GM23338 (cell line): ENCODE measurements at regions not wholly inside any gene's neighbourhood (a gene's known extent, or its start where the extent isn't known, plus 50 kb on each side); places are given as distances from the start of the nearest gene placed in this dataset.

Experiments
- ATAC-seq: fragments of 200-7000 bp; cut with Tn5 transposase; 3 replicates; pipeline ENCODE4 v1.9.1; 2020
- DNase-seq: peaks from one replicate; pipeline ENCODE4 v3.0.0-alpha.2; 2015; ENCODE audit warnings: low spot score
- H2AFZ ChIP-seq: fragments of 200-600 bp; sonication (generic); 2 replicates; pipeline ENCODE4 v1.8.0; 2016; ENCODE audit warnings: antibody characterized with exemption, mild to moderate bottlenecking, moderate library complexity
- H3F3A ChIP-seq: fragments of 200-600 bp; sonication (generic); replicated peaks from 2 replicates; pipeline ENCODE4 v1.8.0; 2017; ENCODE audit warnings: antibody characterized with exemption, mixed run types, low read depth
- H3K27ac ChIP-seq: fragments of 200-600 bp; sonication (generic); 2 replicates; pipeline ENCODE4 v1.6.1; 2016; ENCODE audit warnings: low read depth
- H3K27me3 ChIP-seq: fragments of 200-600 bp; sonication (generic); 2 replicates; pipeline ENCODE4 v1.8.0; 2016; ENCODE audit warnings: mild to moderate bottlenecking, mixed run types, moderate library complexity; ENCODE audit not compliant: insufficient read depth
- H3K36me3 ChIP-seq: fragments of 200-600 bp; sonication (generic); 2 replicates; pipeline ENCODE4 v1.8.0; 2016; ENCODE audit warnings: mild to moderate bottlenecking; ENCODE audit not compliant: insufficient read depth
- H3K4me1 ChIP-seq: fragments of 200-600 bp; sonication (generic); 2 replicates; pipeline ENCODE4 v1.8.0; 2016; ENCODE audit warnings: mild to moderate bottlenecking, moderate library complexity; ENCODE audit not compliant: insufficient read depth
- H3K4me2 ChIP-seq: fragments of 200-600 bp; sonication (generic); 2 replicates; pipeline ENCODE4 v1.7.1; 2017; ENCODE audit warnings: mixed run types
- H3K4me3 ChIP-seq: fragments of 200-600 bp; sonication (generic); 2 replicates; pipeline ENCODE4 v1.6.1; 2016; ENCODE audit warnings: mixed run types
- H3K79me2 ChIP-seq: fragments of 200-600 bp; sonication (generic); replicated peaks from 2 replicates; pipeline ENCODE4 v1.8.0; 2017; ENCODE audit warnings: mild to moderate bottlenecking; ENCODE audit not compliant: insufficient read depth
- H3K9me2 ChIP-seq: fragments of 200-600 bp; sonication (generic); 2 replicates; pipeline ENCODE4 v1.8.0; 2017; ENCODE audit not compliant: insufficient read depth
- H4K20me1 ChIP-seq: fragments of 200-600 bp; sonication (generic); replicated peaks from 2 replicates; pipeline ENCODE4 v1.8.0; 2017; ENCODE audit warnings: mild to moderate bottlenecking; ENCODE audit not compliant: insufficient read depth
- H3K27ac Mint-ChIP-seq: 2 replicates; pipeline ENCODE4 v1.8.0; 2020; ENCODE audit warnings: inconsistent platforms, mild to moderate bottlenecking, moderate library complexity, mixed read lengths
- H3K27me3 Mint-ChIP-seq: 3 replicates; pipeline ENCODE4 v1.8.0; 2022; ENCODE audit warnings: low read depth, mild to moderate bottlenecking, moderate library complexity, mixed read lengths, inconsistent platforms; ENCODE audit not compliant: insufficient read depth, poor library complexity
- H3K36me3 Mint-ChIP-seq: 3 replicates; pipeline ENCODE4 v1.8.0; 2021; ENCODE audit warnings: low read depth, mild to moderate bottlenecking, inconsistent platforms, moderate library complexity, mixed read lengths
- H3K4me1 Mint-ChIP-seq: 3 replicates; pipeline ENCODE4 v1.8.0; 2020; ENCODE audit warnings: mild to moderate bottlenecking, inconsistent platforms, mixed read lengths
- H3K4me3 Mint-ChIP-seq: 3 replicates; pipeline ENCODE4 v1.8.0; 2021; ENCODE audit warnings: moderate library complexity, mild to moderate bottlenecking, inconsistent platforms, mixed read lengths
- H3K9me3 Mint-ChIP-seq: 3 replicates; pipeline ENCODE4 v1.8.0; 2020; ENCODE audit warnings: moderate library complexity, mild to moderate bottlenecking, inconsistent platforms, mixed read lengths
- CREB1 ChIP-seq: fragments of 250-450 bp; sonication (Bioruptor Pico); IDR thresholded peaks from 2 replicates; pipeline ENCODE4 v1.5.0; 2020; ENCODE audit warnings: low read depth, mild to moderate bottlenecking, moderate library complexity
- CTCF ChIP-seq, 2 experiments: fragments of 200-600 bp in 1 of 2; sonication (generic) in 1 of 2; conservative IDR thresholded peaks; 2 replicates each; pipeline versions ENCODE4 v1.5.1 to v1.6.1; 2016 to 2017; ENCODE audit warnings: antibody characterized with exemption in 2 of 2, low read depth in 2 of 2, mild to moderate bottlenecking in 2 of 2, moderate library complexity in 1 of 2
- ETS1 ChIP-seq: IDR thresholded peaks from 2 replicates; pipeline ENCODE4 v1.6.1; 2016; ENCODE audit warnings: antibody characterized with exemption
- EZH2 ChIP-seq: fragments of 200-600 bp; sonication (generic); IDR thresholded peaks from one replicate; pipeline ENCODE4 v1.8.0; 2017; ENCODE audit warnings: antibody characterized with exemption, mild to moderate bottlenecking, low read depth; ENCODE audit not compliant: unreplicated experiment
- JUNB ChIP-seq: IDR thresholded peaks from one replicate; pipeline ENCODE4 v1.6.1; 2016; ENCODE audit warnings: antibody characterized with exemption; ENCODE audit not compliant: unreplicated experiment
- NANOG ChIP-seq: IDR thresholded peaks from 2 replicates; pipeline ENCODE4 v1.6.1; 2016; ENCODE audit warnings: antibody characterized with exemption, borderline replicate concordance
- POLR2AphosphoS5 ChIP-seq: IDR thresholded peaks from 2 replicates; pipeline ENCODE4 v1.6.1; 2016; ENCODE audit warnings: antibody characterized with exemption, low read depth
- REST ChIP-seq: IDR thresholded peaks from one replicate; pipeline ENCODE4 v1.6.1; 2018; ENCODE audit warnings: antibody characterized with exemption; ENCODE audit not compliant: unreplicated experiment
- ZNF114 ChIP-seq: fragments of 250-450 bp; sonication (Bioruptor Pico); IDR thresholded peaks from 2 replicates; pipeline ENCODE4 v1.5.0; 2020; ENCODE audit warnings: mild to moderate bottlenecking, moderate library complexity
- ZNF331 ChIP-seq: fragments of 250-450 bp; sonication (Bioruptor Pico); IDR thresholded peaks from 2 replicates; pipeline ENCODE4 v1.5.0; 2020; ENCODE audit warnings: low read depth, mild to moderate bottlenecking, moderate library complexity
- ZNF462 ChIP-seq: fragments of 250-450 bp; sonication (Bioruptor Pico); IDR thresholded peaks from 2 replicates; pipeline ENCODE4 v1.5.0; 2020; ENCODE audit warnings: mild to moderate bottlenecking, moderate library complexity

GRCh38 chr12:131619106-131619642 is 91.7 kb upstream of the SFSWAP start (continued):
- no peak for TF ChIP-seq ZNF462 (CRISPR knock-in tag)
- no peak for TF ChIP-seq POLR2AphosphoS5
- TF ChIP-seq JUNB: no peak

GRCh38 chr12:131619736-131620506 is 91.0 kb upstream of the SFSWAP start:
- Mint-ChIP-seq H3K4me1 (peaks cover 35% of the 10 kb centered on the region), H3K36me3 (no peaks in the 10 kb centered on the region)
- DNase-seq: no peak

More at GRCh38 chr12:131619736-131620506, 91.0 kb upstream of the SFSWAP start:
- TF ChIP-seq CREB1 (CRISPR knock-in tag): no peak
- TF ChIP-seq REST: no peak
- TF ChIP-seq CTCF (conservative IDR thresholded peaks at IDR 0.05; ENCODE audit: low read depth in 2 of 2): no peak
- TF ChIP-seq ZNF331 (CRISPR knock-in tag): no peak
- TF ChIP-seq ZNF114 (CRISPR knock-in tag): no peak
- no peak for TF ChIP-seq ETS1
- no peak for TF ChIP-seq EZH2
- no peak for TF ChIP-seq NANOG
- no peaks in the 10 kb centered on the region for H4K20me1 ChIP-seq
- no peak for ATAC-seq
- no peaks in the 10 kb centered on the region for H3K9me2 ChIP-seq
- H3K27ac ChIP-seq: no peak overlapping the region
- H3K4me1 ChIP-seq: peaks cover 18% of the 10 kb centered on the region
- 0 out of 2 replicates have a peak, but pooled peaks cover 2% of the 10 kb centered on the region for H3F3A ChIP-seq
- H3K4me2 ChIP-seq: no peak overlapping the region
- H3K27me3 ChIP-seq: no peaks in the 10 kb centered on the region
- H3K27me3 Mint-ChIP-seq: peaks cover 8% of the 10 kb centered on the region
- no peak overlapping the region for H3K4me3 ChIP-seq
- no peak overlapping the region for H3K27ac Mint-ChIP-seq
- H3K9me3 Mint-ChIP-seq: no peaks in the 10 kb centered on the region
- H2AFZ ChIP-seq: no peak overlapping the region
- no peaks in the 10 kb centered on the region for H3K36me3 ChIP-seq
- H3K4me3 Mint-ChIP-seq: no peak overlapping the region
- H3K79me2 ChIP-seq: no peaks in the 10 kb centered on the region
